GM23338 (cell line): ENCODE measurements at regions not wholly inside any gene's neighbourhood (a gene's known extent, or its start where the extent isn't known, plus 50 kb on each side); places are given as distances from the start of the nearest gene placed in this dataset.

Source experiments
- ATAC-seq: fragments of 200-7000 bp; cut with Tn5 transposase; 3 replicates; pipeline ENCODE4 v1.9.1; 2020
- DNase-seq: peaks from one replicate; pipeline ENCODE4 v3.0.0-alpha.2; 2015; ENCODE audit warnings: low spot score
- H2AFZ ChIP-seq: fragments of 200-600 bp; sonication (generic); 2 replicates; pipeline ENCODE4 v1.8.0; 2016; ENCODE audit warnings: antibody characterized with exemption, mild to moderate bottlenecking, moderate library complexity
- H3F3A ChIP-seq: fragments of 200-600 bp; sonication (generic); replicated peaks from 2 replicates; pipeline ENCODE4 v1.8.0; 2017; ENCODE audit warnings: antibody characterized with exemption, mixed run types, low read depth
- H3K27ac ChIP-seq: fragments of 200-600 bp; sonication (generic); 2 replicates; pipeline ENCODE4 v1.6.1; 2016; ENCODE audit warnings: low read depth
- H3K27me3 ChIP-seq: fragments of 200-600 bp; sonication (generic); 2 replicates; pipeline ENCODE4 v1.8.0; 2016; ENCODE audit warnings: mild to moderate bottlenecking, mixed run types, moderate library complexity; ENCODE audit not compliant: insufficient read depth
- H3K36me3 ChIP-seq: fragments of 200-600 bp; sonication (generic); 2 replicates; pipeline ENCODE4 v1.8.0; 2016; ENCODE audit warnings: mild to moderate bottlenecking; ENCODE audit not compliant: insufficient read depth
- H3K4me1 ChIP-seq: fragments of 200-600 bp; sonication (generic); 2 replicates; pipeline ENCODE4 v1.8.0; 2016; ENCODE audit warnings: mild to moderate bottlenecking, moderate library complexity; ENCODE audit not compliant: insufficient read depth
- H3K4me2 ChIP-seq: fragments of 200-600 bp; sonication (generic); 2 replicates; pipeline ENCODE4 v1.7.1; 2017; ENCODE audit warnings: mixed run types
- H3K4me3 ChIP-seq: fragments of 200-600 bp; sonication (generic); 2 replicates; pipeline ENCODE4 v1.6.1; 2016; ENCODE audit warnings: mixed run types
- H3K79me2 ChIP-seq: fragments of 200-600 bp; sonication (generic); replicated peaks from 2 replicates; pipeline ENCODE4 v1.8.0; 2017; ENCODE audit warnings: mild to moderate bottlenecking; ENCODE audit not compliant: insufficient read depth
- H3K9me2 ChIP-seq: fragments of 200-600 bp; sonication (generic); 2 replicates; pipeline ENCODE4 v1.8.0; 2017; ENCODE audit not compliant: insufficient read depth
- H4K20me1 ChIP-seq: fragments of 200-600 bp; sonication (generic); replicated peaks from 2 replicates; pipeline ENCODE4 v1.8.0; 2017; ENCODE audit warnings: mild to moderate bottlenecking; ENCODE audit not compliant: insufficient read depth
- H3K27ac Mint-ChIP-seq: 2 replicates; pipeline ENCODE4 v1.8.0; 2020; ENCODE audit warnings: inconsistent platforms, mild to moderate bottlenecking, moderate library complexity, mixed read lengths
- H3K27me3 Mint-ChIP-seq: 3 replicates; pipeline ENCODE4 v1.8.0; 2022; ENCODE audit warnings: low read depth, mild to moderate bottlenecking, moderate library complexity, mixed read lengths, inconsistent platforms; ENCODE audit not compliant: insufficient read depth, poor library complexity
- H3K36me3 Mint-ChIP-seq: 3 replicates; pipeline ENCODE4 v1.8.0; 2021; ENCODE audit warnings: low read depth, mild to moderate bottlenecking, inconsistent platforms, moderate library complexity, mixed read lengths
- H3K4me1 Mint-ChIP-seq: 3 replicates; pipeline ENCODE4 v1.8.0; 2020; ENCODE audit warnings: mild to moderate bottlenecking, inconsistent platforms, mixed read lengths
- H3K4me3 Mint-ChIP-seq: 3 replicates; pipeline ENCODE4 v1.8.0; 2021; ENCODE audit warnings: moderate library complexity, mild to moderate bottlenecking, inconsistent platforms, mixed read lengths
- H3K9me3 Mint-ChIP-seq: 3 replicates; pipeline ENCODE4 v1.8.0; 2020; ENCODE audit warnings: moderate library complexity, mild to moderate bottlenecking, inconsistent platforms, mixed read lengths
- CREB1 ChIP-seq: fragments of 250-450 bp; sonication (Bioruptor Pico); IDR thresholded peaks from 2 replicates; pipeline ENCODE4 v1.5.0; 2020; ENCODE audit warnings: low read depth, mild to moderate bottlenecking, moderate library complexity
- EZH2 ChIP-seq: fragments of 200-600 bp; sonication (generic); IDR thresholded peaks from one replicate; pipeline ENCODE4 v1.8.0; 2017; ENCODE audit warnings: antibody characterized with exemption, mild to moderate bottlenecking, low read depth; ENCODE audit not compliant: unreplicated experiment
- EZH2phosphoT487 ChIP-seq: fragments of 200-600 bp; sonication (generic); IDR thresholded peaks from one replicate; pipeline ENCODE4 v1.8.1; 2018; ENCODE audit warnings: antibody characterized with exemption; ENCODE audit not compliant: unreplicated experiment
- JUNB ChIP-seq: IDR thresholded peaks from one replicate; pipeline ENCODE4 v1.6.1; 2016; ENCODE audit warnings: antibody characterized with exemption; ENCODE audit not compliant: unreplicated experiment
- NANOG ChIP-seq: IDR thresholded peaks from 2 replicates; pipeline ENCODE4 v1.6.1; 2016; ENCODE audit warnings: antibody characterized with exemption, borderline replicate concordance
- POLR2AphosphoS5 ChIP-seq: IDR thresholded peaks from 2 replicates; pipeline ENCODE4 v1.6.1; 2016; ENCODE audit warnings: antibody characterized with exemption, low read depth
- ZNF114 ChIP-seq: fragments of 250-450 bp; sonication (Bioruptor Pico); IDR thresholded peaks from 2 replicates; pipeline ENCODE4 v1.5.0; 2020; ENCODE audit warnings: mild to moderate bottlenecking, moderate library complexity
- ZNF331 ChIP-seq: fragments of 250-450 bp; sonication (Bioruptor Pico); IDR thresholded peaks from 2 replicates; pipeline ENCODE4 v1.5.0; 2020; ENCODE audit warnings: low read depth, mild to moderate bottlenecking, moderate library complexity
- ZNF462 ChIP-seq: fragments of 250-450 bp; sonication (Bioruptor Pico); IDR thresholded peaks from 2 replicates; pipeline ENCODE4 v1.5.0; 2020; ENCODE audit warnings: mild to moderate bottlenecking, moderate library complexity

GRCh38 chr4:26185436-26185835 lies 135.4 kb upstream of the RBPJ start:
- Mint-ChIP-seq H3K9me3 (no peaks in the 10 kb centered on the region), H3K27me3 (peaks cover 7% of the 10 kb centered on the region), H3K27ac (no peak overlapping the region), H3K4me3 (no peak overlapping the region), H3K4me1 (no peaks in the 10 kb centered on the region), H3K36me3 (no peaks in the 10 kb centered on the region)
- Histone ChIP-seq H3K4me2 (no peak overlapping the region), H3K27ac (no peak overlapping the region), H2AFZ (peak overlapping the region; percentile 86), H3K27me3 (no peaks in the 10 kb centered on the region), H3K4me1 (no peaks in the 10 kb centered on the region), H3K36me3 (no peaks in the 10 kb centered on the region), H3K4me3 (no peak overlapping the region), H3F3A (0 out of 2 replicates have a peak, but pooled peaks cover 5% of the 10 kb centered on the region), H4K20me1 (no peaks in the 10 kb centered on the region), H3K79me2 (no peaks in the 10 kb centered on the region), H3K9me2 (no peaks in the 10 kb centered on the region; the same call in 1 of the 2 replicates)
- ATAC-seq (no peak), DNase-seq (no peak)
- TF ChIP-seq ZNF331 (CRISPR knock-in tag) (no peak), EZH2 (no peak), NANOG (no peak), CREB1 (CRISPR knock-in tag) (no peak), JUNB (no peak), POLR2AphosphoS5 (no peak), ZNF114 (CRISPR knock-in tag) (no peak), ZNF462 (CRISPR knock-in tag) (no peak), EZH2phosphoT487 (no peak)
